PC-9 (cell line): ENCODE measurements at regions not wholly inside any gene's neighbourhood (a gene's known extent, or its start where the extent isn't known, plus 50 kb on each side); places are given as distances from the start of the nearest gene placed in this dataset.

Source experiments
- BruUV-seq: library from RNA; stranded (reverse); fragments of 400-500 nt; replicated peaks from 2 replicates; lab custom pipeline; 2021; lab: Mats Ljungman, UMichigan
- CTCF ChIA-PET: fragments of 300-600 bp; sonication (Branson Sonifier 250); formaldehyde crosslinking; loops from one replicate; lab custom pipeline; 2022; ENCODE audit warnings: antibody characterized with exemption; lab: Charles Lee
- POLR2A ChIA-PET: fragments of 300-600 bp; sonication (Branson Sonifier 250); formaldehyde crosslinking; loops from one replicate; lab custom pipeline; 2022; ENCODE audit warnings: antibody characterized with exemption; ENCODE audit not compliant: unreplicated experiment; lab: Charles Lee
- DNase-seq, 2 experiments: peaks; one replicate each; pipeline versions ENCODE4 v3.0.0 to v3.0.0-alpha.2; 2015 to 2022; ENCODE audit warnings: mixed read lengths in 1 of 2
- H2AFZ ChIP-seq: fragments of 200-600 bp; sonication (generic); 2 replicates; pipeline ENCODE4 v1.8.1; 2017; ENCODE audit warnings: antibody characterized with exemption
- H3F3A ChIP-seq: fragments of 200-600 bp; sonication (generic); 2 replicates; pipeline ENCODE4 v1.8.1; 2017; ENCODE audit warnings: antibody characterized with exemption, mild to moderate bottlenecking, low read depth; ENCODE audit not compliant: insufficient read depth
- H3K27ac ChIP-seq: fragments of 200-600 bp; sonication (generic); 2 replicates; pipeline ENCODE4 v1.6.1; 2016; ENCODE audit warnings: mixed run types
- H3K27me3 ChIP-seq: fragments of 200-600 bp; sonication (generic); 2 replicates; pipeline ENCODE4 v1.6.1; 2016; ENCODE audit warnings: low read depth, mixed run types; ENCODE audit not compliant: insufficient read depth
- H3K36me3 ChIP-seq: fragments of 200-600 bp; sonication (generic); 2 replicates; pipeline ENCODE4 v1.6.1; 2016; ENCODE audit warnings: low read depth, mixed run types
- H3K4me1 ChIP-seq: fragments of 200-600 bp; sonication (generic); replicated peaks from 2 replicates; pipeline ENCODE4 v1.6.1; 2016; ENCODE audit warnings: mixed run types; ENCODE audit not compliant: insufficient read depth
- H3K4me2 ChIP-seq: fragments of 200-600 bp; sonication (generic); 2 replicates; pipeline ENCODE4 v1.6.1; 2017; ENCODE audit warnings: mixed run types
- H3K4me3 ChIP-seq: fragments of 200-600 bp; sonication (generic); 2 replicates; pipeline ENCODE4 v1.6.1; 2016; ENCODE audit warnings: mixed run types
- H3K79me2 ChIP-seq: fragments of 200-600 bp; sonication (generic); 2 replicates; pipeline ENCODE4 v1.6.1; 2017; ENCODE audit warnings: low read depth, mixed run types
- H3K9me2 ChIP-seq: fragments of 200-600 bp; sonication (generic); 2 replicates; pipeline ENCODE4 v1.8.1; 2017; ENCODE audit warnings: mild to moderate bottlenecking; ENCODE audit not compliant: insufficient read depth
- H3K9me3 ChIP-seq: fragments of 200-600 bp; sonication (generic); 2 replicates; pipeline ENCODE4 v1.8.1; 2016; ENCODE audit warnings: low read depth; ENCODE audit not compliant: insufficient read depth
- H4K20me1 ChIP-seq: fragments of 200-600 bp; sonication (generic); 2 replicates; pipeline ENCODE4 v1.8.1; 2017; ENCODE audit not compliant: insufficient read depth
- EZH2 ChIP-seq: fragments of 200-600 bp; sonication (generic); IDR thresholded peaks from 2 replicates; pipeline ENCODE4 v1.8.0; 2017; ENCODE audit warnings: antibody characterized with exemption, low read depth
- intact Hi-C: fragments of 100-400 bp; cut with micrococcal nuclease; formaldehyde crosslinking; loops from one replicate; pipeline ENCODE4 v1.10.0; 2022; ENCODE audit not compliant: unreplicated experiment
- TF ChIP-seq, protein P1 (sequence below): fragments of 200-600 bp; sonication (generic); conservative IDR thresholded peaks from 2 replicates; pipeline ENCODE4 v1.6.1; 2017; ENCODE audit warnings: mixed run types, antibody characterized with exemption, mild to moderate bottlenecking, moderate library complexity

DNA sequence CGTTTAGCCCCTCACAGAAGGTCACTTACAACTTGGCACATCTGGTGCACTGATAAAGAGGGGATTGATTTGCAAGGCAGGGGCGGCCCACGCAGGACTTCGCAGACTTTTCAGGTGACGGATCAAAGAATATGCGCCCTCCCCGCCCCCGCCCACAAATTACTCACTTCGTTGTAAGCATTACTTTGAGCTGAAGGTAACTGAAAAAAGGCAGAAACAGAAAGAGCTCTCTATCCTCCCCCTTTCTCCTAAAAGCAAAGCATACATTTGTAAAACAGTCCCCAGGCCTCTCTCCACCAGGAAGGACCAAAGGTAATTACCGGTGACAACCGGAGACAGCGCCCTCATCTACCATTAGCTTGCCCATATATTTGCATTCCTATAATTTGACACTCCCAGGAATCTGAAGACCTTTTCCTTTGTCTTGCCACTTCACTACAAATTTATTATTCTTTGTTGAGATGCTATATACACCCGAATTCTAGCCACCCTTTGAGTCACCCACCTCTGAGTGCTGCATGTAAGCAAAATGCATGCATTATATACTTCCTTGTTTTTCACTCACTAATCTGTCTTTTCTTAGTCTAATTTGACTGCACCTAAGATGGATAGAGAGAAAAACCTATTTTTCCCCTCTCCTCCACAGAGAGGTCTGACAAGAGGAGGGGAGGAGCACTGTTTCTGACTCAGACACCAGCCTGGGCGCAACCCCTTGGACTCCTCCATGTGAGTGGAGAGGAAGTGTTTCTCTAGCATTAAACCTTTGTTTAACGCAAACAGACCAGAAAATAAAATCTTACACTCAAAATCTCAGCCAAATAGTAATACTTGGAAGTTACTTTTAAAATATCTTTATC is 74.7 kb upstream of the SPIN1 start:
- no peak overlapping the region for H2AFZ ChIP-seq
- H3F3A ChIP-seq = no peaks in the 10 kb centered on the region
- ChIA-PET CTCF (no interaction called here), POLR2A (no interaction called here)
- H3K4me2 ChIP-seq = no peak overlapping the region
- no peaks in the 10 kb centered on the region for H3K9me2 ChIP-seq
- H3K4me3 ChIP-seq = no peak overlapping the region
- TF ChIP-seq, protein P1, sequence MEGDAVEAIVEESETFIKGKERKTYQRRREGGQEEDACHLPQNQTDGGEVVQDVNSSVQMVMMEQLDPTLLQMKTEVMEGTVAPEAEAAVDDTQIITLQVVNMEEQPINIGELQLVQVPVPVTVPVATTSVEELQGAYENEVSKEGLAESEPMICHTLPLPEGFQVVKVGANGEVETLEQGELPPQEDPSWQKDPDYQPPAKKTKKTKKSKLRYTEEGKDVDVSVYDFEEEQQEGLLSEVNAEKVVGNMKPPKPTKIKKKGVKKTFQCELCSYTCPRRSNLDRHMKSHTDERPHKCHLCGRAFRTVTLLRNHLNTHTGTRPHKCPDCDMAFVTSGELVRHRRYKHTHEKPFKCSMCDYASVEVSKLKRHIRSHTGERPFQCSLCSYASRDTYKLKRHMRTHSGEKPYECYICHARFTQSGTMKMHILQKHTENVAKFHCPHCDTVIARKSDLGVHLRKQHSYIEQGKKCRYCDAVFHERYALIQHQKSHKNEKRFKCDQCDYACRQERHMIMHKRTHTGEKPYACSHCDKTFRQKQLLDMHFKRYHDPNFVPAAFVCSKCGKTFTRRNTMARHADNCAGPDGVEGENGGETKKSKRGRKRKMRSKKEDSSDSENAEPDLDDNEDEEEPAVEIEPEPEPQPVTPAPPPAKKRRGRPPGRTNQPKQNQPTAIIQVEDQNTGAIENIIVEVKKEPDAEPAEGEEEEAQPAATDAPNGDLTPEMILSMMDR = no peak
- TF ChIP-seq EZH2 = no peak
- no peaks in the 10 kb centered on the region for H3K79me2 ChIP-seq
- no peaks in the 10 kb centered on the region for H3K36me3 ChIP-seq
- no peaks in the 10 kb centered on the region for H4K20me1 ChIP-seq
- no peak overlapping the region for H3K27ac ChIP-seq
- H3K9me3 ChIP-seq = no peaks in the 10 kb centered on the region
- no peaks in the 10 kb centered on the region for H3K27me3 ChIP-seq
- no TSS peak for BruUV-seq
- no peak for DNase-seq
- intact Hi-C loops = no loop called here
- H3K4me1 ChIP-seq = no peaks in the 10 kb centered on the region

DNA sequence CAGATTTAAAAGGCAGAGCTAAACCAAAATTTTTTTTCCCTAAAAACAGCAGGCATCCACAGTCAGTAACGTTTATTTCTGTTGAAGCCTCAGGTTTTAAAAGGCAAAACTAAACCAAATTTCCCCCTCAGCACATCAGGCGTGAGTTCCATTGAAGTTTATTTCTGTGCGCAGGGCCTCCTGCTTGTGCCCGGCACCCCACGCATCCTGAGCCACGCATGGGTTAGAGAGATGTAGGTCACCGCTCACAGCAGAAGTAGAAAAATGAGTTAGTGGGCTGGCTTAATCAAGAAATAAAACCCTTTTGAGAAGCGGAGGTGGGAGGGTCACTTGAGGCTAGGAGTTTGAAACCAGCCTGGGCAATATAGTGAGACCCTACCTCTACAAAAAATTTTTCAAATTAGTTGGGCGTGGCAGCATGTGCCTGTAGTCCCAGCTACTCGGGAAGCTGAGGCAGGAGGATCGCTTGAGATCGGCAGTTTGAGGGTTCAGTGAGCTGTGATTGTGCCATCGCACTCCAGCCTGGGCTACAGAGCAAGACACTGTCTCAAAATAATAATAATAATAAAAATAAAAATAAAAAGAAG is 75.6 kb upstream of the SPIN1 start:
- no peaks in the 10 kb centered on the region for H3K36me3 ChIP-seq
- BruUV-seq = no TSS peak
- H3F3A ChIP-seq = no peaks in the 10 kb centered on the region
- H3K4me3 ChIP-seq = no peak overlapping the region
- no peak overlapping the region for H3K4me2 ChIP-seq
- no peaks in the 10 kb centered on the region for H3K4me1 ChIP-seq
- DNase-seq = no peak
- intact Hi-C loops = no loop called here
- H3K27ac ChIP-seq = no peak overlapping the region
- H3K9me3 ChIP-seq = no peaks in the 10 kb centered on the region
- H3K27me3 ChIP-seq = no peaks in the 10 kb centered on the region
- H2AFZ ChIP-seq = no peak overlapping the region
- H3K79me2 ChIP-seq = no peaks in the 10 kb centered on the region
- CTCF ChIA-PET = no interaction called here
- no peak for TF ChIP-seq EZH2
- TF ChIP-seq, protein P1 = no peak
- POLR2A ChIA-PET = no interaction called here
- no peaks in the 10 kb centered on the region for H4K20me1 ChIP-seq
- no peaks in the 10 kb centered on the region for H3K9me2 ChIP-seq

DNA sequence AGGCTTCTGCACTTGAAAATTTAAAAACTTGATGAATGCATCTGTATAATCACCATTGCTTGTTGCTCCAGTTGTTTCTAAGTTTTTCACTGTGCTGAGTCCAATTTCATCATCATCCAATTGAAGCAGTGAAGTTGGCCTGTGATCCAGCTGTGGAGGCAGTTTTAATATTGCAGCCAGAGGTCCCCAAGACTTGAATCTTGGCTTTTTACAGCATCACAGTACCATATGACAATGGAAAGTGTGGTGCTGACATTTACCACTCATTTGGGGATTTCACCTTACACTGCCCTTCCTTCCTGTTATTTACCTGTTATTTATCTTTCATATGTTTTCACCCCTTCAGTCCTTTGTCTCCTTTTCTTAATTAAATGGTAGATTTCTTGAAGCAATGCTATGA is 76.2 kb upstream of the SPIN1 start:
- Histone ChIP-seq H3K4me1 (no peaks in the 10 kb centered on the region), H3K4me3 (no peak overlapping the region), H3F3A (no peaks in the 10 kb centered on the region), H3K4me2 (no peak overlapping the region), H3K9me3 (no peaks in the 10 kb centered on the region), H4K20me1 (no peaks in the 10 kb centered on the region), H3K27me3 (no peaks in the 10 kb centered on the region), H3K36me3 (no peaks in the 10 kb centered on the region), H2AFZ (no peak overlapping the region), H3K79me2 (no peaks in the 10 kb centered on the region), H3K9me2 (no peaks in the 10 kb centered on the region), H3K27ac (no peak overlapping the region)
- CTCF ChIA-PET = no interaction called here
- no TSS peak for BruUV-seq
- intact Hi-C loops = no loop called here
- POLR2A ChIA-PET = no interaction called here
- TF ChIP-seq, protein P1 = no peak
- TF ChIP-seq EZH2 = no peak
- DNase-seq = no peak
